ENCODE measurements at regions not wholly inside any gene's neighbourhood (a gene's known extent, or its start where the extent isn't known, plus 50 kb on each side); places are given as distances from the start of the nearest gene placed in this dataset.

- DNase-seq (ENCODE audit: low spot score): no peak
Observed at GRCh38 chr4:181957088-181957487, 286.1 kb upstream of the TENM3 start.

GRCh38 chr4:181958446-181958845, 284.8 kb upstream of the TENM3 start:
- DNase-seq (ENCODE audit: low spot score): no peak

GRCh38 chr4:181959121-181959520, 284.1 kb upstream of the TENM3 start:
- peak; percentile 37 for DNase-seq (ENCODE audit: low spot score)

GRCh38 chr4:181960384-181960783, 282.8 kb upstream of the TENM3 start:
- DNase-seq (ENCODE audit: low spot score): no peak

GRCh38 chr4:181962321-181962720, 280.9 kb upstream of the TENM3 start:
- DNase-seq (ENCODE audit: low spot score): no peak

GRCh38 chr4:181964731-181965130, 278.5 kb upstream of the TENM3 start:
- no peak for DNase-seq (ENCODE audit: low spot score)

GRCh38 chr4:181966104-181966551, 277.1 kb upstream of the TENM3 start:
- DNase-seq (ENCODE audit: low spot score): no peak

- DNase-seq (ENCODE audit: low spot score): no peak
Observed at GRCh38 chr4:181967401-181967800, 275.8 kb upstream of the TENM3 start.

GRCh38 chr4:181968371-181968770, 274.8 kb upstream of the TENM3 start:
- no peak for DNase-seq (ENCODE audit: low spot score)

GRCh38 chr4:181969151-181969550, 274.1 kb upstream of the TENM3 start:
- DNase-seq (ENCODE audit: low spot score): no peak

GRCh38 chr4:181970366-181970765, 272.8 kb upstream of the TENM3 start:
- DNase-seq (ENCODE audit: low spot score): no peak

GRCh38 chr4:181971411-181971810, 271.8 kb upstream of the TENM3 start:
- DNase-seq (ENCODE audit: low spot score): no peak

GRCh38 chr4:181971973-181972372, 271.2 kb upstream of the TENM3 start:
- no peak for DNase-seq (ENCODE audit: low spot score)

GRCh38 chr4:181976764-181977163, 266.4 kb upstream of the TENM3 start:
- no peak for DNase-seq (ENCODE audit: low spot score)

- DNase-seq (ENCODE audit: low spot score): no peak
Observed at GRCh38 chr4:181982437-181982836, 260.8 kb upstream of the TENM3 start.

- DNase-seq (ENCODE audit: low spot score): no peak
Observed at GRCh38 chr4:181982856-181983255, 260.3 kb upstream of the TENM3 start.

GRCh38 chr4:181987392-181987791, 255.8 kb upstream of the TENM3 start:
- no peak for DNase-seq (ENCODE audit: low spot score)

GRCh38 chr4:181989071-181989470, 254.1 kb upstream of the TENM3 start:
- no peak for DNase-seq (ENCODE audit: low spot score)

GRCh38 chr4:181991369-181992108, 251.7 kb upstream of the TENM3 start:
- no peak for DNase-seq (ENCODE audit: low spot score)

- DNase-seq (ENCODE audit: low spot score): no peak
Observed at GRCh38 chr4:181998398-181999295, 244.6 kb upstream of the TENM3 start.

- no peak for DNase-seq (ENCODE audit: low spot score)
Observed at GRCh38 chr4:182000077-182000476, 243.1 kb upstream of the TENM3 start.

- no peak for DNase-seq (ENCODE audit: low spot score)
Observed at GRCh38 chr4:182010876-182011275, 232.3 kb upstream of the TENM3 start.

- no peak for DNase-seq (ENCODE audit: low spot score)
Observed at GRCh38 chr4:182014164-182014563, 229.0 kb upstream of the TENM3 start.

All from RKO (cell line).